DMS 273 (cell line): ENCODE measurements at regions not wholly inside any gene's neighbourhood (a gene's known extent, or its start where the extent isn't known, plus 50 kb on each side); places are given as distances from the start of the nearest gene placed in this dataset.
A peak's percentile ranks its signal among the peaks of the same experiment; 100 is the strongest.

Source experiments
- DNase-seq: peaks from one replicate; lab custom pipeline; 2025; ENCODE audit not compliant: unreplicated experiment; lab: John Stamatoyannopoulos, UW

DNA sequence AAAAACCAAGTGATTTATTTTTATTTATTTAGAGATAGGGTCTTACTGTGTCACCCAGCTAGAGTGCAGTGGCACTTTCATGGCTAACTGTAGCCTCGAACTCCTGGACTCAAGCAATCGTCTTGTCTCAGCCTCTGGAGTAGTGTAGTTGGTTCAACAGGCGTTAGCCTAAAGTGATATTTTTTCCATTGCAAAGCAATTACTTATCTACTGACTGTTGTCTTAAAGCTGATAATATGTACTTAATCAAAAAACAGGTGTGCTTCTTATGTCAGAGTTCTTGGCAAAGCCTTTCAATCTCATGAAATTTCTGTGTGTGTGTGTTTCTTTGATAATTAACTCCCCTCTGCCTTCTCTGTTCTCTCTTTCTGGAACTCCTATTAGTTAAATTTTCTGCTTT, 62.4 kb upstream of the DUSP10 start:
- no peak for DNase-seq

DNA sequence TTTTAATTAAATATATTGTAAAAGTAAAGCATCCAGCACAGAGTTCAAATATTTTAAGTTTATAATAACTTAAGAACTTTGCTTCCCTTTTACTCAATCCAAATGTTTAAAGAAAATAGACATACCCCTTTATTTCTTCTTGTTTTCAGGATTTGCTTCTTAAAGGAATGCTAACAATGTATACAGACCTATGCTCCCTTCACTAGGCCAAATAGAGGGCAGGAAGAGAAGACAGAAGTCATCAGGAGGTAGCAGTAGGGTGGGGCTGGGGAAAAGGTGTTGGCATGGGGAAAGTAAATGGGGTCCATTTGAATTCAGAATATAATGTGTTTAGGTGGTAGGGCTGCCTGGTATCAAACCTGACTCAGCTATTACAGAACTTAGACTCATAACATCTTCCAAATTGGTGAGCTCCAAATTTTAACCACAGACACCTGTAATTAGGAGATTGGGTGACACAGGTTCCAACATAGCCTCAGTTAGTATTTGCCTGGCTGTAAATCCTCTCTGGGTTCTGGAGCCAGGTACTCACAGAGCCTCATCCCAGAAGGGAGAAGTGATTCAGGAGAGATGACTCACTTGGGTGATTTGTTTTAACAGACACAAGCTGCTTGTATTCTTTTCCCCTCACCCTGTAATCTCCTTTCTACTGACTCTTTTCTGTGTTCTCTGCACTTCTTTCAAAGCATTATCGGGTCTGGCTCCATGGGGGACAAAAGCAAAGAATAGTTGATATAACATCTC, 60.1 kb upstream of the DUSP10 start:
- no peak for DNase-seq

DNA sequence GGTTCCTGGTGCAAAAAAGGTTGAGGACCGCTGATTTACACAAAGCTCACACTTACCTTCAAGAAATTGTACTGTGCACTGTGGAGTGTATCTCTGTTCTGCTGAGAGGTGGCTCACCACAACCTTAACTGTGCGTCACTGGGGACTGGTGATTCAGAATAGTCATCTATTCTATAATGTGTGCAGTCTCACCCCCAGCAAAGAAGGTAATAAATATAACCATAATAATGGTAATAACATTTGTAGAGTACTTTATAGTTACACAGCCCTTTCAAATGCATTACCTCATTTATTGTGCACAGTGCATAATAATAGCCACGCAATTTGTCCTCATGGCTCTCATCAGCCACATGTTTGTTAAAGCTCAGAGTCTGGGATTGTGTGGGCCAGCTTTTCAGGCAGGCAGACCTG, 59.4 kb upstream of the DUSP10 start:
- no peak for DNase-seq

- DNase-seq: no peak
These were observed 58.9 kb upstream of the DUSP10 start for GRCh38 chr1:221800831-221801230.

GRCh38 chr1:221797506-221797905, 55.6 kb upstream of the DUSP10 start:
- DNase-seq: no peak

DNA sequence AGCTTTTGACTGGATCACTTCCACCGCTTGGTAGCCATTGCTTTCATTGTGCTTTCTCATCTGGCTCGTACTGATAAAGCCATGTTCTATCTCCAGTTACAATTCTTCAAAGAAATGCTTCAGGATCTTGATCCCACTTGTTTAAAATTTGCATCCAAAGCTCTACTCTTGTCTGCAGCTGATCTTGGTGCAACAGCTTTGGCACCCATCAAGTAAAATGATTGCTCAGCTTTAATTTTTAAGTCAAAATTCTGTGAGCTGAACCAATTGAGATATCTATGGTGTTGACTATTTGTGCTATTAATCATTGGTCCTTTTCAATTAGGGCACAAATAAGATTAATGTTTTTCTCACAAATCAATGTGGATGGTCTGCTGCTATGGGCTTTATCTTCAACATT, 54.8 kb upstream of the DUSP10 start:
- DNase-seq: no peak

GRCh38 chr1:221795380-221795779, 53.5 kb upstream of the DUSP10 start:
- DNase-seq: no peak

- DNase-seq: no peak
These were observed 53.0 kb upstream of the DUSP10 start for GRCh38 chr1:221794935-221795334.

GRCh38 chr1:221794079-221794670, 52.3 kb upstream of the DUSP10 start:
- DNase-seq: peak; percentile 47

GRCh38 chr1:221793439-221794078, 51.7 kb upstream of the DUSP10 start:
- DNase-seq: no peak

- DNase-seq: no peak
These were observed 50.0 kb upstream of the DUSP10 start for GRCh38 chr1:221791846-221792245.
